Omental fat pad (tissue), 3 donors: ENCODE measurements at regions not wholly inside any gene's neighbourhood (a gene's known extent, or its start where the extent isn't known, plus 50 kb on each side); places are given as distances from the start of the nearest gene placed in this dataset.
"Not testable (repeated sequence)": the region's sequence is repeated elsewhere in the genome, so short reads cannot be mapped to it uniquely, and the experiment has no call there.

Source experiments
- ATAC-seq: fragments of 150-250 bp; one replicate; pipeline ENCODE4 v1.9.1; 2016; ENCODE audit warnings: mild to moderate bottlenecking, moderate library complexity; ENCODE audit not compliant: low FRiP score
- DNase-seq: peaks from one replicate; pipeline ENCODE4 v3.0.0-alpha.2; 2019; ENCODE audit warnings: low spot score
- CTCF ChIP-seq, 3 donors: fragments of 450-650 bp; IDR thresholded peaks; one replicate each; pipeline ENCODE4 v1.5.1; 2016 to 2017; ENCODE audit warnings: antibody characterized with exemption in 3 of 3, mild to moderate bottlenecking in 3 of 3, moderate library complexity in 2 of 3

- ATAC-seq (no peak), DNase-seq (no peak)
- TF ChIP-seq CTCF (IDR thresholded peaks at IDR 0.05): no peak
Observed at GRCh38 chr5:153373130-153373498, 117.4 kb upstream of the GRIA1 start.

GRCh38 chr5:153381630-153382029 is 108.8 kb upstream of the GRIA1 start:
- DNase-seq, ATAC-seq: not testable (repeated sequence)

- no peak for TF ChIP-seq CTCF (IDR thresholded peaks at IDR 0.05)
- ATAC-seq (no peak), DNase-seq (no peak)
Observed at GRCh38 chr5:153390569-153390968, 99.9 kb upstream of the GRIA1 start.

- no peak for TF ChIP-seq CTCF (IDR thresholded peaks at IDR 0.05)
- ATAC-seq: no peak
Observed at GRCh38 chr5:153399595-153399994, 90.9 kb upstream of the GRIA1 start.

GRCh38 chr5:153400931-153401330 is 89.5 kb upstream of the GRIA1 start:
- no peak for ATAC-seq
- no peak for DNase-seq
- TF ChIP-seq CTCF (IDR thresholded peaks at IDR 0.05): no peak

More at GRCh38 chr5:153399595-153399994, 90.9 kb upstream of the GRIA1 start:
- no peak for DNase-seq

GRCh38 chr5:153402550-153402949 is 87.9 kb upstream of the GRIA1 start:
- TF ChIP-seq CTCF (IDR thresholded peaks at IDR 0.05): no peak
- no peak for ATAC-seq
- DNase-seq: no peak

- TF ChIP-seq CTCF (IDR thresholded peaks at IDR 0.05): no peak
- no peak for ATAC-seq
- no peak for DNase-seq
Observed at GRCh38 chr5:153403470-153403869, 87.0 kb upstream of the GRIA1 start.

- TF ChIP-seq CTCF (IDR thresholded peaks at IDR 0.05): no peak
- DNase-seq (no peak), ATAC-seq (no peak)
Observed at GRCh38 chr5:153404747-153405146, 85.7 kb upstream of the GRIA1 start.
